NCI-H524 treated with DMSO at 0.1 percent for 48 hours (cell line): ENCODE measurements at regions not wholly inside any gene's neighbourhood (a gene's known extent, or its start where the extent isn't known, plus 50 kb on each side); places are given as distances from the start of the nearest gene placed in this dataset.

Experiments
- DNase-seq: peaks from one replicate; lab custom pipeline; 2025; lab: John Stamatoyannopoulos, UW

DNA sequence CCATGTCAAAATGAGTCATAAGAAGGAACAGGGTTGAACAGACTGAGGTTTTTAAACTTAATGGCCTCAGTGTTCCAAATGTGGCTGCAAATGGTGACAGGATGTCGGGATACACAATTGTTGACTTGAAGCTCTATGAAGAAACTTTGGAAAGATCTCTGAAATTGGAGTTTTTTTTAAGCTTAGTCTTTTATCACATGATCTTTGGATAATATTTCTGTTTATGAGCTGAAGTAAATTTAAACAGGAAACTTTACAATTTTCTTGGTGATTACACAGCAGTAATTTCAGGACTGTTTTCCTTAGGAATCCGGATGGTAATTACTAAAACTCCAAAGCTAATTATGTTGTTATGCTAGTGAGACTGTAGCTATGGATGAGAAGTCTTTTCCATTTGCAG is 199.1 kb upstream of the NRXN1 start:
- DNase-seq, result no peak

- DNase-seq, result no peak
Observed at GRCh38 chr2:51225377-51225776, 193.4 kb upstream of the NRXN1 start.

- no peak for DNase-seq
Observed at GRCh38 chr2:51224790-51225189, 192.9 kb upstream of the NRXN1 start.

GRCh38 chr2:51222106-51222505 is 190.2 kb upstream of the NRXN1 start:
- no peak for DNase-seq

DNA sequence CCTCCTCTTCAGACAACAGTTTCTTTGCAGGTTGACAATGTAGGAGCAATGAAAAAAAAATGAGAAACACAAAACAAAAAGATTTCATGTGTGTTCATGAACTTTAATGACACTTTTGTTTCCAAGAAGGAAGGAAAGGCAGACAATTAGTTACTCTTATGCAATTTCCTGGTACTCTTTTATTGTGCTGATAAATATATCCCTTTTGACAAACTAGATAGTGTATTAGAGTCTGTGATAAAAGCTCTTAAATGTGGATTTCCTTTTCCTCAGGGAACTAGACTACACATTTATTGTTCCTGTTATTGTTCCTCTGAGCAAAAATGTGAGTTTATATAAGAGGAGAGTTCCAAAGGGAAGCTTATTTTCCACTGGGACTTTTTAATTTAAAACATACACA is 188.7 kb upstream of the NRXN1 start:
- no peak for DNase-seq

- DNase-seq, result no peak
Observed at GRCh38 chr2:51220080-51220479, 188.1 kb upstream of the NRXN1 start.

- no peak for DNase-seq
Observed at GRCh38 chr2:51219468-51219867, 187.5 kb upstream of the NRXN1 start.

GRCh38 chr2:51218047-51218446 is 186.1 kb upstream of the NRXN1 start:
- no peak for DNase-seq

- DNase-seq, result no peak
Observed at GRCh38 chr2:51213826-51214225, 181.9 kb upstream of the NRXN1 start.

- no peak for DNase-seq
Observed at GRCh38 chr2:51212374-51212773, 180.4 kb upstream of the NRXN1 start.

DNA sequence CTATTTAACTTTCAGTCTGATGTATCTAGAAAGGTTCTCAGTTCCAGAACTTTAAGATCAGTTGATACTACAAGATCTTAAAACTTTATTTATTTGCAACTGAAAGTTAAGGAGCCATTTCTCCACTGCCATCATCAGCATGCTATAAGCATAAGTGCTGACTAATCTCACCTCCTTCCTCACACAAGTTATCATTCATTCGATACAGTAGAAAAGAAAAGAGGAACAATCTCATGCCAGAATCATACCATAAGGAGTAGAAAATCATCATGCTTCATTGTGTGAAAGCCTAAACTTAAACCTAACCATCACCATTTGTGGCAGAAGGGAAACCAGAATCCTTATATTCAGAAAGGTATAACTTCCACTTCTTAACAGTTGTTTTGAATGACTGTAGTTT is 176.6 kb upstream of the NRXN1 start:
- no peak for DNase-seq

DNA sequence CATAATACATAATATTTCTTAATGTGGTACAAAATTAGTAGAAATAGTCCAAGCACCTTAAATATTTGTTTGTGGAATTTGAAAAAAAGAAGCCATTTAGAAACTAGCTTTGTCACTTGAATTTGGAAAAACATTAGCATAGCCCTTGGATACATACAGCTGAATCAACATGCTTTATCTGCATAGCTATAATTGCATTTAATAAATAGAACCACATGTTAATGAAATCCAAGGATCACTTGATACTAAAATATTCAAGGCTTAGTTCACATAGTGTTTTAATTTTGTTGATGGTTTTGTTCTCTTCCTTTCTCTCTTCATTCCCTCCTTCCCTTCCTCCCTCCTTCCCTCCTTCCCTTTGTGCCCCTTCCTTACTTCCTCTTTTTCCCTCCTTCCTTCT is 169.4 kb upstream of the NRXN1 start:
- no peak for DNase-seq

DNA sequence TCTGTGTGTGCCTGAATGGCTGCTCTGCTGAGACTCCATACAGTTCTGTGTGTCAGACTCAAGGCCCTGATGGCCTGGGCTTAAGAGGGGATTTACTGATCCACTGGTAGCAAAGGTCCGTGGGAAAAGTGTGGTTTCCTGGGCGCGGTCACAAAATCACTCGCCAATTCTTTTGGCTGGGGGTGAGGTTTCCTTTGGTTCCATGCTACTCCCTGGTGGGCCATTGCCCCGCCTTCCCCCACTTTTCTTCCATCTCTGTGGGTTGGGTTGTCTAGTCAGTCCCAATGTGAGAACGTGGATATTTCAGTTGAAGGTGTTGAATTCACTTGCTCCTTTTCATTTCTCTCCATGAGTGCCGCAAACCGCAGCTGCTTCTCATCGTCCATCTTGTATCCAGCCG is 162.7 kb upstream of the NRXN1 start:
- no peak for DNase-seq

DNA sequence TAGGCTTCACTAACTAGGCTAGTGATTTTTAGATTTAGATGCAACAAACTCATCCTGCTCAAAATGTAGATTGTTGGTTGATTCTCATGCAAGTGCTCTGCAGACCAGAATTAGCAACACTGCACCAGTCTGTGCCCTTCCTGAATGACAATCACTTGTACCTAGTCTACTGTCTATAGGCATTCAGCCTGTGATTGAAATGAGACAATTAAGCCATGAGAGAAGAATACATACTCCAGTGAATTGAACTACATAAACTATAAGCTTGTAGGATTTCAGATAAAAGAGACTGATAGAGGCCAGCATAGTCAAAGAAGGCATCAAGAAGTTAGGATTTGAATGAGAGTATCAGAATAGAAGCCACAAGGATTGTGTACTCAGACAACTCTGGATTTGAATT is 138.3 kb upstream of the NRXN1 start:
- DNase-seq, result no peak

DNA sequence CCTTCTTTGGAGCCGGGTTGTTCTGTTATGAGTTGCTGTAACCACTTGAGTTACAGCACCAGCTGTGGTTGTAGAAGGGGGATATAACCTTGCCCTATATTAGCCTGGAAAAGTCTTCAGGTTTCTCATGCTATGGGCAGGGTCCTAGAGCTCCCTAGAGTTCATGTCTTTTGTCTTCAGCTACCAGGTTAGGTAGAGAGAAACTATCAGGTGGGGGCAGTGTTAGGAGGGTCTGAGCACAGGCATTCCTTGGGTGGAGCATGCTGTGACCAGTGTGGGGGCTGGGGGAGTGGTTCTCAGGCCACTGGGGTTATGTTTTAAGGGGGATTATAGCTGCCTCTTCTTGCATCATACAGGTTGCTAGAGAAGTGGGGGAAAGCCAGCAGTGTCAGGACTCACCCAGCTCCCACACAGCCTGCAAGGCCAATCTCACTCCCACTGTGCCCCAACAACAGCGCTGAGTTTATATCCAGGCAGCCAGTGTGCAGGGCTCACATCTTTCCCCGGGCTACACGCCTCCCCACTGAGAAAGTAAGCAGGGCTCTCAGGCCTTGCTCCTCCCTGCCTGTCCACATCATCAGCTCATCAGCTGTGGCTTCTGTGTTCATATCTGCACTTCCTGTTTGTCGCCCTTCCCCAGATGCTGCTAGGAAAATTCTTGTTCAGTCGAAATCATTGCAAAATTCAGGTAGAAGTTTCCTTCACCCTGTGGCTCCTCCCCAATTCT is 133.8 kb upstream of the NRXN1 start:
- DNase-seq, result no peak

DNA sequence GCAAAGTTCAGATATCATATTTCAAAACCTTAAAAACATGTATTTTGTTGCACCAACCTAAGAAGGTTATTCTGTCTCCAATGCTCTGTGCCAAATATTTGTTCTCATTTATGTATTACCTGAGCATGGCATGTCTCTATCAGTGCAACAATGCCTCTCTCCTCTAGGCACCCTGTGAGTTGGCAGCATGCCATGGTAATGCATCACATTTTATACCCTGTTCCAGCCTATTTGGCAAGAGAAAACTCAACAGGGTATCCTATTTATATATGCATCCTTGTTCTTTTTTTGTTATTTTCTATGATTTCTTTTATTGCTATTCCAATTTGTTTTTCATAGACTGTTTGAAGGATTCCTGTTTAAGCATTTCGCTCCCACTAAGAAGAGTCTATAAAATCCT is 126.3 kb upstream of the NRXN1 start:
- DNase-seq, result no peak

GRCh38 chr2:51153236-51153635 is 121.3 kb upstream of the NRXN1 start:
- DNase-seq, result no peak

DNA sequence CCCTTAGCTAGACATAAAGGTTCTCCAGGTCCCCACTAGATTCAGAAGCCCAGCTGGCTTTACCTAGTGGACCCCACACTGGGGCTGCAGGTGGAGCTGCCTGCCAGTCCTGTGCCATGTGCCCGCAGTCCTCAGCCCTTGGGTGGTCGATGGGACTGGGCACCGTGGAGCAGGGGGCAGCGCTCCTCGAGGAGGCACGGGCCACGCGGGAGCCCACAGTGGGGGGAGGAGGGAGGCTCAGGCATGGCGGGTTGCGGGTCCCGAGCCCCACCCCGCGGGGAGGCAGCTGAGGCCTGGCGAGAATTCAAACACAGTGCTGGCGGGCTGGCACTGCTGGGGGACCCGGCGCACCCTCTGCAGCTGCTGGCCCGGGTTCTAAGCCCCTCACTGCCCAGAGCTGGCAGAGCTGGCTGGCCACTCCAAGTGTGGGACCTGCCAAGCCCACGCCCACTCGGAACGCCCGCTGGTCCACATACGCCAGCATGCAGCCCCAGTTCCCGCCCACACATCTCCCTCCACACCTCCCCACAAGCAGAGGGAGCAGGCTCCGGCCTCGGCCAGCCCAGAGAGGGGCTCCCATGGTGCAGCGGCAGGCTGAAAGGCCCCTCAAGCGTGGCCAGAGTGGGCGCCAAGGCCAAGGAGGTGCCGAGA is 119.7 kb upstream of the NRXN1 start:
- no peak for DNase-seq

GRCh38 chr2:51149725-51150124 is 117.8 kb upstream of the NRXN1 start:
- DNase-seq, result no peak

DNA sequence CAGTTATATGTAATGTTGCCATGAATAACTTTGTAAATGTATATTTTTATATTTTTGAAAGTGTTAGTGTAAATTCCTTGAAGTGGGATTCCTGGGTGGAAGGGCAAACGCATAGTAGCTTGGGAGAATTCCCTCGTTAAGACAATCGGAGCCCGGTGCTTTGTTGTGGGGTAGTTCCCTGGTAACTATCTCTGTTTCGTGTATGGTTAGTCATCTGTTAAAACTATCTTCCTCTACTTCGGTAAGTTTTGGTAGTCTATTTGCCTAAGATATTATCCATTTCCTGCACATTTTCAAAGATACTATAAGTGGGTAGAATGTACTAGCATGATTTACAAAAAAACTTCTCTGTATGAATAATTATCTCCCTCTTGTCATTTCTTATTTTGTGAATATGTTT is 113.8 kb upstream of the NRXN1 start:
- no peak for DNase-seq

DNA sequence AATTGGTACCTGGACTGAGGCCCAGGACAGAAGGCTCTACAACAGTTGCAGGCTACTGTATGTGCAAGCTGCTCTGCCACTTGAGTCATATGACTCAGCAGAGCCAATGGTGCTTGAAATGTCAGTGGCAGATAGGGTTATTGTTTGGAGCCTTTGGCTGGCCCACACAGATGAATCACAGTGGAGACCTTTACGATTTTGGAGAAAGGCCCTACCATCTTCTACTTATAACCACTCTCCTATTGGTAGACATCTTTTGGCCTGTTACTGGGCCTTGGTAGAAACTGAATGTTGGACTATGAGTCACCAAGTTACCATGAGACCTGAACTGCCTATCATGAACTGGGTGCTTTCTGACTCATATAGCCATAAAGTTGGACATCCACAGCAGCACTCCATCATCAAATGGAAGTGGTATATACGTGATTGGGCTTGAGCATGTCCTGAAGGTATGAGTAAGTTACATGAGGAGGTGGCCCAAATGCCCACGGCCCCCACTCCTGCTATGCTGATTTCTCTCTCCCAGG is 88.9 kb upstream of the NRXN1 start:
- DNase-seq, result no peak

DNA sequence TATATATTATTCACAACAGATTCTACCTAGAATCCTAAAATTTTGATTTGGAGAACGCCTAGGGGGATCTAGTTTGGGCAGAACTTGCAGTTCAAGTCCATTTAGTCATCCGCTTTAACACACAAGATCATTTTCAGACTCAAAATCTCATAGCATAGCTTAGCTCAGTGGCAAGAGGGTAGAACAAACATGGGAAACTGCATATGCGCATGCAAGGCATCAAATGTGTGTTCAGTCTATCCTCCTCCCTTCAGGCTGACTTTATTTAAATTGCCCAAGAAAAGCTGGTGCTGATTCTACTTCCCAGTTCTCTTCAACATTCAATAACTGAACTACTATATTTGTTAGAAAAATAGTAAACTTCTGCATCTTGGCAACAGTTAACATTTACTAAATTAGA is 79.6 kb upstream of the NRXN1 start:
- DNase-seq, result no peak

- no peak for DNase-seq
Observed at GRCh38 chr2:51108794-51109193, 76.9 kb upstream of the NRXN1 start.

DNA sequence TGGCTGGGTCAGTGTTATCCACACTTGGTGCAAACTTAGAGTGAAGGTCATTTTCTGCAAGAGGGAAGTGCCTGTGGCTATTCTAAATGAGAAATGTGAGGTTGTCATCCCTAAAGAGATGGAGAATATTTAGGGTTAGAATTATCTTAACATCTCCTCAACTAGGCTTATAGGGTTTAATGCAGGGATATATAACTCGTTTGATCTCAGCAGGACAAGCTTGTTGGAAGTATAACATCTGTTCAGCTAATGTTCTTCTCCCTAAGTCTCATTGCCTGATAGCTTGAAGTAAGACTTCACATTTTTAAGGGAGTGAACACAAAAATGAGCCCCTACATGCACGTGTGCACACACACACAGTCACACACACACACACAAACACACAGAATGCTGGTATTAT is 75.9 kb upstream of the NRXN1 start:
- DNase-seq, result no peak
